OCI-LY3 (cell line): ENCODE measurements at regions not wholly inside any gene's neighbourhood (a gene's known extent, or its start where the extent isn't known, plus 50 kb on each side); places are given as distances from the start of the nearest gene placed in this dataset.

Source experiments
- H2AFZ ChIP-seq: fragments of 200-600, 300-600 bp; shearing (Covaris generic); 2 replicates; pipeline ENCODE4 v1.6.0; 2014; ENCODE audit warnings: antibody characterized with exemption, low read depth, low read length
- H3K27ac ChIP-seq: fragments of 200-600, 300-600 bp; sonication (generic); 2 replicates; pipeline ENCODE4 v1.5.1; 2014; ENCODE audit warnings: mild to moderate bottlenecking, low read length, moderate library complexity, mixed read lengths
- H3K27me3 ChIP-seq: fragments of 200-600, 300-600 bp; sonication (generic); 2 replicates; pipeline ENCODE4 v1.6.1; 2014; ENCODE audit warnings: low read depth, low read length, mixed read lengths
- H3K36me3 ChIP-seq: fragments of 200-600, 300-600 bp; sonication (generic); replicated peaks from 2 replicates; pipeline ENCODE3; 2014; ENCODE audit warnings: low read depth, low read length, mixed read lengths
- H3K4me1 ChIP-seq: fragments of 300-600, 200-600 bp; sonication (generic); 2 replicates; pipeline ENCODE4 v1.6.1; 2014; ENCODE audit warnings: low read length, mixed read lengths
- H3K4me2 ChIP-seq: fragments of 200-600, 300-600 bp; sonication (generic); 2 replicates; pipeline ENCODE4 v1.6.1; 2014; ENCODE audit warnings: low read length, mixed read lengths
- H3K4me3 ChIP-seq: fragments of 300-600, 200-600 bp; sonication (generic); 2 replicates; pipeline ENCODE4 v1.5.1; 2014; ENCODE audit warnings: antibody characterized with exemption, mild to moderate bottlenecking, low read length, moderate library complexity
- H3K79me2 ChIP-seq: fragments of 300-600, 200-600 bp; shearing (Covaris generic); 2 replicates; pipeline ENCODE4 v1.6.1; 2014; ENCODE audit warnings: mild to moderate bottlenecking, low read length, mixed read lengths
- H3K9ac ChIP-seq: fragments of 300-600, 200-600 bp; shearing (Covaris generic); 2 replicates; pipeline ENCODE4 v1.6.0; 2014; ENCODE audit warnings: mild to moderate bottlenecking, low read length, moderate library complexity
- H3K9me3 ChIP-seq: fragments of 200-600, 300-600 bp; shearing (Covaris generic); 2 replicates; pipeline ENCODE4 v1.6.1; 2014; ENCODE audit warnings: low read length, mixed read lengths; ENCODE audit not compliant: insufficient read depth
- H4K20me1 ChIP-seq: fragments of 200-600, 300-600 bp; sonication (generic); 2 replicates; pipeline ENCODE4 v1.6.1; 2016; ENCODE audit warnings: low read length, mixed read lengths; ENCODE audit not compliant: insufficient read depth
- CTCF ChIP-seq: fragments of 200-600, 300-600 bp; sonication (generic); IDR thresholded peaks from 2 replicates; pipeline ENCODE4 v1.5.1; 2014; ENCODE audit warnings: antibody characterized with exemption, low read length, low read depth
- EZH2phosphoT487 ChIP-seq: fragments of 200-600 bp; shearing (Covaris generic); IDR thresholded peaks from 2 replicates; pipeline ENCODE4 v1.6.1; 2018; ENCODE audit warnings: antibody characterized with exemption, mixed run types, low read depth

GRCh38 chr12:76636121-76636692 lies 76.6 kb upstream of the OSBPL8 start:
- no peak overlapping the region for H3K4me3 ChIP-seq
- H3K27me3 ChIP-seq, result no peaks in the 10 kb centered on the region
- TF ChIP-seq EZH2phosphoT487, result no peak
- TF ChIP-seq CTCF, result no peak
- no peak overlapping the region for H3K27ac ChIP-seq
- H3K36me3 ChIP-seq, result no peaks in the 10 kb centered on the region
- no peaks in the 10 kb centered on the region for H3K9me3 ChIP-seq
- H2AFZ ChIP-seq, result no peak overlapping the region
- H4K20me1 ChIP-seq, result no peaks in the 10 kb centered on the region
- H3K9ac ChIP-seq, result no peak overlapping the region
- no peak overlapping the region for H3K4me2 ChIP-seq
- H3K79me2 ChIP-seq, result no peaks in the 10 kb centered on the region
- H3K4me1 ChIP-seq, result peaks cover 6% of the 10 kb centered on the region

GRCh38 chr12:76637807-76638206 lies 78.2 kb upstream of the OSBPL8 start:
- Histone ChIP-seq H3K27me3 (no peaks in the 10 kb centered on the region), H3K4me3 (no peak overlapping the region), H3K79me2 (no peaks in the 10 kb centered on the region)

GRCh38 chr12:76639646-76640045 lies 80.1 kb upstream of the OSBPL8 start:
- Histone ChIP-seq H3K9ac (no peak overlapping the region), H4K20me1 (no peaks in the 10 kb centered on the region), H3K9me3 (no peaks in the 10 kb centered on the region), H3K27me3 (no peaks in the 10 kb centered on the region), H3K4me2 (no peak overlapping the region), H3K4me1 (no peaks in the 10 kb centered on the region; the same call in 1 of the 2 replicates), H3K36me3 (no peaks in the 10 kb centered on the region), H2AFZ (no peak overlapping the region), H3K4me3 (no peak overlapping the region), H3K79me2 (no peaks in the 10 kb centered on the region), H3K27ac (no peak overlapping the region)
- TF ChIP-seq EZH2phosphoT487 (no peak), CTCF (no peak)

More at GRCh38 chr12:76637807-76638206, 78.2 kb upstream of the OSBPL8 start:
- Histone ChIP-seq H4K20me1 (no peaks in the 10 kb centered on the region), H3K4me2 (no peak overlapping the region), H3K36me3 (no peaks in the 10 kb centered on the region), H2AFZ (no peak overlapping the region), H3K4me1 (no peaks in the 10 kb centered on the region; the same call in 1 of the 2 replicates), H3K27ac (no peak overlapping the region), H3K9me3 (no peaks in the 10 kb centered on the region), H3K9ac (no peak overlapping the region)
- TF ChIP-seq EZH2phosphoT487 (no peak), CTCF (no peak)

- H3K27ac ChIP-seq, result no peak overlapping the region
- no peaks in the 10 kb centered on the region for H4K20me1 ChIP-seq
- H3K9me3 ChIP-seq, result no peaks in the 10 kb centered on the region
- no peak overlapping the region for H3K4me2 ChIP-seq
- H3K27me3 ChIP-seq, result no peaks in the 10 kb centered on the region
- H3K4me3 ChIP-seq, result no peak overlapping the region
- H3K4me1 ChIP-seq, result no peaks in the 10 kb centered on the region; the same call in 1 of the 2 replicates
- H3K9ac ChIP-seq, result no peak overlapping the region
- no peaks in the 10 kb centered on the region for H3K36me3 ChIP-seq
- no peak for TF ChIP-seq EZH2phosphoT487
- no peak overlapping the region for H2AFZ ChIP-seq
- no peaks in the 10 kb centered on the region for H3K79me2 ChIP-seq
Measured at GRCh38 chr12:76641073-76641472, 81.5 kb upstream of the OSBPL8 start.
